Rectal smooth muscle tissue (tissue), 1 donor: ENCODE measurements at regions not wholly inside any gene's neighbourhood (a gene's known extent, or its start where the extent isn't known, plus 50 kb on each side); places are given as distances from the start of the nearest gene placed in this dataset.

Experiments
- H3K27ac ChIP-seq: one replicate; pipeline ENCODE4 v1.7.0; 2013; ENCODE audit warnings: low read depth, low read length, inconsistent platforms
- H3K27me3 ChIP-seq: one replicate; pipeline ENCODE4 v1.7.0; 2013; ENCODE audit warnings: low read length; ENCODE audit not compliant: control insufficient read depth, insufficient read depth
- H3K36me3 ChIP-seq: one replicate; pipeline ENCODE4 v1.7.0; 2013; ENCODE audit warnings: low read length; ENCODE audit not compliant: control insufficient read depth, insufficient read depth
- H3K4me1 ChIP-seq: one replicate; pipeline ENCODE4 v1.7.0; 2013; ENCODE audit warnings: low read length; ENCODE audit not compliant: control insufficient read depth, insufficient read depth
- H3K4me3 ChIP-seq: one replicate; pipeline ENCODE4 v1.7.0; 2013; ENCODE audit warnings: low read length
- H3K9ac ChIP-seq: one replicate; pipeline ENCODE4 v1.7.0; 2013; ENCODE audit warnings: low read length

- H3K27ac ChIP-seq: no peak overlapping the region
Measured at GRCh38 chr19:28535352-28535775, 677.6 kb downstream of the UQCRFS1 start.

GRCh38 chr19:28534766-28535351, 678.1 kb downstream of the UQCRFS1 start:
- Histone ChIP-seq H3K27ac (no peak overlapping the region), H3K4me3 (no peak overlapping the region), H3K9ac (no peak overlapping the region), H3K36me3 (no peaks in the 10 kb centered on the region), H3K4me1 (no peaks in the 10 kb centered on the region), H3K27me3 (no peaks in the 10 kb centered on the region)

More at GRCh38 chr19:28535352-28535775, 677.6 kb downstream of the UQCRFS1 start:
- Histone ChIP-seq H3K4me3 (no peak overlapping the region), H3K27me3 (no peaks in the 10 kb centered on the region), H3K4me1 (no peaks in the 10 kb centered on the region), H3K36me3 (no peaks in the 10 kb centered on the region), H3K9ac (no peak overlapping the region)

- Histone ChIP-seq H3K4me1 (no peaks in the 10 kb centered on the region), H3K36me3 (no peaks in the 10 kb centered on the region), H3K27ac (no peak overlapping the region), H3K4me3 (no peak overlapping the region), H3K9ac (no peak overlapping the region), H3K27me3 (no peaks in the 10 kb centered on the region)
Measured at GRCh38 chr19:28532765-28533341, 680.1 kb downstream of the UQCRFS1 start.

GRCh38 chr19:28531979-28532378, 681.0 kb downstream of the UQCRFS1 start:
- no peak overlapping the region for H3K4me3 ChIP-seq
- H3K36me3 ChIP-seq: no peaks in the 10 kb centered on the region
- H3K27ac ChIP-seq: no peak overlapping the region
- H3K4me1 ChIP-seq: no peaks in the 10 kb centered on the region
- H3K9ac ChIP-seq: no peak overlapping the region
- no peaks in the 10 kb centered on the region for H3K27me3 ChIP-seq

- no peak overlapping the region for H3K4me3 ChIP-seq
Measured at GRCh38 chr19:28530406-28531035, 682.4 kb downstream of the UQCRFS1 start.

GRCh38 chr19:28526038-28526437, 686.9 kb downstream of the UQCRFS1 start:
- no peaks in the 10 kb centered on the region for H3K36me3 ChIP-seq
- H3K27me3 ChIP-seq: no peaks in the 10 kb centered on the region
- no peak overlapping the region for H3K9ac ChIP-seq
- no peak overlapping the region for H3K27ac ChIP-seq
- no peak overlapping the region for H3K4me3 ChIP-seq
- no peaks in the 10 kb centered on the region for H3K4me1 ChIP-seq

More at GRCh38 chr19:28530406-28531035, 682.4 kb downstream of the UQCRFS1 start:
- no peaks in the 10 kb centered on the region for H3K4me1 ChIP-seq
- no peaks in the 10 kb centered on the region for H3K36me3 ChIP-seq
- H3K27ac ChIP-seq: no peak overlapping the region
- no peak overlapping the region for H3K9ac ChIP-seq
- H3K27me3 ChIP-seq: no peaks in the 10 kb centered on the region

GRCh38 chr19:28523619-28524018, 689.3 kb downstream of the UQCRFS1 start:
- Histone ChIP-seq H3K27ac (no peak overlapping the region), H3K36me3 (no peaks in the 10 kb centered on the region), H3K4me3 (no peak overlapping the region), H3K9ac (no peak overlapping the region), H3K4me1 (no peaks in the 10 kb centered on the region), H3K27me3 (no peaks in the 10 kb centered on the region)

GRCh38 chr19:28522545-28522922, 690.4 kb downstream of the UQCRFS1 start:
- H3K36me3 ChIP-seq: no peaks in the 10 kb centered on the region
- no peak overlapping the region for H3K9ac ChIP-seq
- no peak overlapping the region for H3K27ac ChIP-seq
- no peaks in the 10 kb centered on the region for H3K4me1 ChIP-seq
- no peak overlapping the region for H3K4me3 ChIP-seq
- H3K27me3 ChIP-seq: no peaks in the 10 kb centered on the region

- Histone ChIP-seq H3K4me1 (no peaks in the 10 kb centered on the region), H3K27me3 (no peaks in the 10 kb centered on the region), H3K4me3 (no peak overlapping the region), H3K36me3 (no peaks in the 10 kb centered on the region), H3K9ac (no peak overlapping the region), H3K27ac (no peak overlapping the region)
Measured at GRCh38 chr19:28521614-28522544, 691.1 kb downstream of the UQCRFS1 start.

GRCh38 chr19:28520998-28521568, 691.9 kb downstream of the UQCRFS1 start:
- no peaks in the 10 kb centered on the region for H3K4me1 ChIP-seq
- no peaks in the 10 kb centered on the region for H3K36me3 ChIP-seq
- H3K27ac ChIP-seq: no peak overlapping the region
- H3K4me3 ChIP-seq: no peak overlapping the region
- no peak overlapping the region for H3K9ac ChIP-seq
- no peaks in the 10 kb centered on the region for H3K27me3 ChIP-seq

GRCh38 chr19:28519952-28520861, 692.7 kb downstream of the UQCRFS1 start:
- Histone ChIP-seq H3K4me3 (no peak overlapping the region), H3K27me3 (no peaks in the 10 kb centered on the region), H3K27ac (no peak overlapping the region), H3K4me1 (no peaks in the 10 kb centered on the region), H3K36me3 (no peaks in the 10 kb centered on the region), H3K9ac (no peak overlapping the region)
